Stimulated activated CD8-positive, alpha-beta memory T cell treated with anti-CD3 and anti-CD28 coated beads, Interleukin-4, amount 100 ng/mL, for 24 hours (primary cell): ENCODE measurements at regions not wholly inside any gene's neighbourhood (a gene's known extent, or its start where the extent isn't known, plus 50 kb on each side); places are given as distances from the start of the nearest gene placed in this dataset.

ENCODE experiments used
- DNase-seq: peaks from one replicate; pipeline ENCODE4 v3.0.0-alpha.2; 2020; ENCODE audit warnings: low read depth

- DNase-seq: no peak
Observed at GRCh38 chr10:78620985-78621799, 447.6 kb upstream of the ZMIZ1 start.

GRCh38 chr10:78623578-78624215 is 445.1 kb upstream of the ZMIZ1 start:
- DNase-seq: no peak

- DNase-seq: no peak
Observed at GRCh38 chr10:78624791-78625190, 444.0 kb upstream of the ZMIZ1 start.

GRCh38 chr10:78626471-78626870 is 442.3 kb upstream of the ZMIZ1 start:
- no peak for DNase-seq

- no peak for DNase-seq
Observed at GRCh38 chr10:78627254-78627795, 441.4 kb upstream of the ZMIZ1 start.

GRCh38 chr10:78628976-78629375 is 439.8 kb upstream of the ZMIZ1 start:
- no peak for DNase-seq

- DNase-seq: no peak
Observed at GRCh38 chr10:78629773-78630172, 439.0 kb upstream of the ZMIZ1 start.

- DNase-seq: no peak
Observed at GRCh38 chr10:78630944-78631838, 437.6 kb upstream of the ZMIZ1 start.

GRCh38 chr10:78634389-78634815 is 434.4 kb upstream of the ZMIZ1 start:
- no peak for DNase-seq

GRCh38 chr10:78634835-78635234 is 433.9 kb upstream of the ZMIZ1 start:
- no peak for DNase-seq

GRCh38 chr10:78639629-78640028 is 429.1 kb upstream of the ZMIZ1 start:
- no peak for DNase-seq

- no peak for DNase-seq
Observed at GRCh38 chr10:78640796-78641636, 427.8 kb upstream of the ZMIZ1 start.

- no peak for DNase-seq
Observed at GRCh38 chr10:78641693-78642092, 427.1 kb upstream of the ZMIZ1 start.

- no peak for DNase-seq
Observed at GRCh38 chr10:78642269-78642816, 426.4 kb upstream of the ZMIZ1 start.

GRCh38 chr10:78643513-78643912 is 425.3 kb upstream of the ZMIZ1 start:
- DNase-seq: no peak

- DNase-seq: no peak
Observed at GRCh38 chr10:78644550-78644949, 424.2 kb upstream of the ZMIZ1 start.

- DNase-seq: no peak
Observed at GRCh38 chr10:78645169-78645686, 423.5 kb upstream of the ZMIZ1 start.

- DNase-seq: no peak
Observed at GRCh38 chr10:78645975-78646374, 422.8 kb upstream of the ZMIZ1 start.

- no peak for DNase-seq
Observed at GRCh38 chr10:78648256-78648860, 420.4 kb upstream of the ZMIZ1 start.

- no peak for DNase-seq
Observed at GRCh38 chr10:78649429-78649828, 419.3 kb upstream of the ZMIZ1 start.
